ENCODE measurements at regions not wholly inside any gene's neighbourhood (a gene's known extent, or its start where the extent isn't known, plus 50 kb on each side); places are given as distances from the start of the nearest gene placed in this dataset.

GRCh38 chr1:14034506-14034905 lies 334.5 kb downstream of the PRDM2 start:
- TF ChIP-seq CTCF (IDR thresholded peaks at IDR 0.05; ENCODE audit: insufficient read depth, low read length, poor library complexity, severe bottlenecking) (no peak), EZH2phosphoT487 (conservative IDR thresholded peaks at IDR 0.05; ENCODE audit: low read length) (no peak)

All from SU-DHL-6 (cell line).